ENCODE measurements at regions not wholly inside any gene's neighbourhood (a gene's known extent, or its start where the extent isn't known, plus 50 kb on each side); places are given as distances from the start of the nearest gene placed in this dataset.
"Not testable (repeated sequence)": the region's sequence is repeated elsewhere in the genome, so short reads cannot be mapped to it uniquely, and the experiment has no call there.

- no peak overlapping the region for H3K4me3 ChIP-seq (ENCODE audit: low read length)
- no peak for DNase-seq (ENCODE audit: low read depth)
- TF ChIP-seq, protein P1, sequence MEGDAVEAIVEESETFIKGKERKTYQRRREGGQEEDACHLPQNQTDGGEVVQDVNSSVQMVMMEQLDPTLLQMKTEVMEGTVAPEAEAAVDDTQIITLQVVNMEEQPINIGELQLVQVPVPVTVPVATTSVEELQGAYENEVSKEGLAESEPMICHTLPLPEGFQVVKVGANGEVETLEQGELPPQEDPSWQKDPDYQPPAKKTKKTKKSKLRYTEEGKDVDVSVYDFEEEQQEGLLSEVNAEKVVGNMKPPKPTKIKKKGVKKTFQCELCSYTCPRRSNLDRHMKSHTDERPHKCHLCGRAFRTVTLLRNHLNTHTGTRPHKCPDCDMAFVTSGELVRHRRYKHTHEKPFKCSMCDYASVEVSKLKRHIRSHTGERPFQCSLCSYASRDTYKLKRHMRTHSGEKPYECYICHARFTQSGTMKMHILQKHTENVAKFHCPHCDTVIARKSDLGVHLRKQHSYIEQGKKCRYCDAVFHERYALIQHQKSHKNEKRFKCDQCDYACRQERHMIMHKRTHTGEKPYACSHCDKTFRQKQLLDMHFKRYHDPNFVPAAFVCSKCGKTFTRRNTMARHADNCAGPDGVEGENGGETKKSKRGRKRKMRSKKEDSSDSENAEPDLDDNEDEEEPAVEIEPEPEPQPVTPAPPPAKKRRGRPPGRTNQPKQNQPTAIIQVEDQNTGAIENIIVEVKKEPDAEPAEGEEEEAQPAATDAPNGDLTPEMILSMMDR (conservative IDR thresholded peaks at IDR 0.05; ENCODE audit: low read length): 0 out of 2 replicates have a peak, but pooled peaks have one; percentile 5
Observed at GRCh38 chr3:109696932-109697331, 359.6 kb upstream of the DPPA4 start.

GRCh38 chr3:109702252-109702651 lies 364.9 kb upstream of the DPPA4 start:
- DNase-seq (ENCODE audit: low read depth): peak; percentile 22

GRCh38 chr3:109702976-109703375 lies 365.6 kb upstream of the DPPA4 start:
- TF ChIP-seq, protein P1 (conservative IDR thresholded peaks at IDR 0.05; ENCODE audit: low read length): no peak
- no peak overlapping the region for H3K4me3 ChIP-seq (ENCODE audit: low read length)
- DNase-seq (ENCODE audit: low read depth): no peak

More at GRCh38 chr3:109702252-109702651, 364.9 kb upstream of the DPPA4 start:
- H3K4me3 ChIP-seq (ENCODE audit: low read length): no peak overlapping the region
- TF ChIP-seq, protein P1 (conservative IDR thresholded peaks at IDR 0.05; ENCODE audit: low read length): no peak

GRCh38 chr3:109705133-109705532 lies 367.8 kb upstream of the DPPA4 start:
- DNase-seq (ENCODE audit: low read depth); H3K4me3 ChIP-seq (ENCODE audit: low read length): not testable (repeated sequence)

GRCh38 chr3:109707617-109708016 lies 370.3 kb upstream of the DPPA4 start:
- no peak for DNase-seq (ENCODE audit: low read depth)
- H3K4me3 ChIP-seq (ENCODE audit: low read length): no peak overlapping the region
- TF ChIP-seq, protein P1 (conservative IDR thresholded peaks at IDR 0.05; ENCODE audit: low read length): no peak

- TF ChIP-seq, protein P1 (conservative IDR thresholded peaks at IDR 0.05; ENCODE audit: low read length): no peak
- no peak for DNase-seq (ENCODE audit: low read depth)
- no peak overlapping the region for H3K4me3 ChIP-seq (ENCODE audit: low read length)
Observed at GRCh38 chr3:109713288-109713687, 375.9 kb upstream of the DPPA4 start.

- TF ChIP-seq, protein P1 (conservative IDR thresholded peaks at IDR 0.05; ENCODE audit: low read length): no peak
- DNase-seq (ENCODE audit: low read depth): no peak
- no peak overlapping the region for H3K4me3 ChIP-seq (ENCODE audit: low read length)
Observed at GRCh38 chr3:109715707-109716106, 378.4 kb upstream of the DPPA4 start.

DNA sequence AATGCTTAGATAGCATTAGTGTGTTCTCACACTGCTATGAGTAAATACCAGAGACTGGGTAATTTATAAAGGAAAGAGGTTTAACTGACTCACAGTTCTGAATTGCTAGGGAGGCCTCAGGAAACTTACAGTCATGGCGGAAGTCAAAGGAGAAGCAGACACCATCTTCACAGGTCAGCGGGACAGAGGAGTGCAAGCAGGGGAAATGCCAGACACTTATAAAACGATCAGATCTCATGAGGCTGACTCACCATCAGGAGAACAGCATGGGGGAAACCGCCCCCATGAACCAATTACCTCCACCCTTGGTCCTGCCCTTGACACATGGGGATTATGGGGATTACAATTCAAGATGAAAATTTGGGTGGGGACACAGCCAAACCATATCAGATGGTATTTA lies 381.5 kb upstream of the DPPA4 start:
- DNase-seq (ENCODE audit: low read depth): no peak
- TF ChIP-seq, protein P1 (conservative IDR thresholded peaks at IDR 0.05; ENCODE audit: low read length): no peak
- no peak overlapping the region for H3K4me3 ChIP-seq (ENCODE audit: low read length)
